Vagina (tissue), 2 donors: ENCODE measurements at regions not wholly inside any gene's neighbourhood (a gene's known extent, or its start where the extent isn't known, plus 50 kb on each side); places are given as distances from the start of the nearest gene placed in this dataset.

ENCODE experiments used
- POLR2A ChIP-seq, 2 donors: fragments of 450-650 bp; IDR thresholded peaks; one replicate each; pipeline ENCODE4 v1.6.1; 2017; ENCODE audit warnings: antibody characterized with exemption in 2 of 2, mild to moderate bottlenecking in 2 of 2, moderate library complexity in 2 of 2
- POLR2AphosphoS5 ChIP-seq, 2 donors: sonication (generic); formaldehyde crosslinking; IDR thresholded peaks; one replicate each; pipeline ENCODE4 v1.9.0; 2017; ENCODE audit warnings: antibody characterized with exemption in 2 of 2, mild to moderate bottlenecking in 2 of 2, low read depth in 1 of 2; ENCODE audit not compliant: insufficient read depth in 1 of 2
- TF ChIP-seq, protein P1 (sequence below), 3 experiments: fragments of 450-650 bp in 2 of 3; fragments of 200-600 bp in 1 of 3; sonication (generic) in 1 of 3; IDR thresholded peaks; one replicate each; pipeline ENCODE4 v1.5.1; 2017 to 2019; ENCODE audit warnings: antibody characterized with exemption in 3 of 3, mild to moderate bottlenecking in 2 of 3, moderate library complexity in 2 of 3

DNA sequence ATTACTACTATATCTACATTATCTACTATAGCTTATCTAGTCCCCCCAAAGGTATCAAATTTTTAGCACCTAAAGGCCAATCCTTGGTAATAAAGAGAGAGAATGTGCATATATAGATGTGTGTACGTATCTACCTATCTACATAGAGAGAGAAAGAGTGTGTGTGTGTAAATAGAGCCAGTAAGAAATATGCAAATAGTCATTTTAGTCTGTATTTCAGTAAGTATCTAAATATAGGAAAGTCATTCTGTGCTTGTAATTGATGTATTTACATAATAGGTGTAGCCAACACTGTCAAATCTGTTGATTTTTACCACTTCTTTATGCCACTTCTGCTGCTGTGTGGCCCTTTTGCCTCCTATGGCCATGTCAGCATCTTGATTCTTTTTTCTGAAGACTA is 284.5 kb upstream of the TFPI start:
- TF ChIP-seq, protein P1, sequence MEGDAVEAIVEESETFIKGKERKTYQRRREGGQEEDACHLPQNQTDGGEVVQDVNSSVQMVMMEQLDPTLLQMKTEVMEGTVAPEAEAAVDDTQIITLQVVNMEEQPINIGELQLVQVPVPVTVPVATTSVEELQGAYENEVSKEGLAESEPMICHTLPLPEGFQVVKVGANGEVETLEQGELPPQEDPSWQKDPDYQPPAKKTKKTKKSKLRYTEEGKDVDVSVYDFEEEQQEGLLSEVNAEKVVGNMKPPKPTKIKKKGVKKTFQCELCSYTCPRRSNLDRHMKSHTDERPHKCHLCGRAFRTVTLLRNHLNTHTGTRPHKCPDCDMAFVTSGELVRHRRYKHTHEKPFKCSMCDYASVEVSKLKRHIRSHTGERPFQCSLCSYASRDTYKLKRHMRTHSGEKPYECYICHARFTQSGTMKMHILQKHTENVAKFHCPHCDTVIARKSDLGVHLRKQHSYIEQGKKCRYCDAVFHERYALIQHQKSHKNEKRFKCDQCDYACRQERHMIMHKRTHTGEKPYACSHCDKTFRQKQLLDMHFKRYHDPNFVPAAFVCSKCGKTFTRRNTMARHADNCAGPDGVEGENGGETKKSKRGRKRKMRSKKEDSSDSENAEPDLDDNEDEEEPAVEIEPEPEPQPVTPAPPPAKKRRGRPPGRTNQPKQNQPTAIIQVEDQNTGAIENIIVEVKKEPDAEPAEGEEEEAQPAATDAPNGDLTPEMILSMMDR (IDR thresholded peaks at IDR 0.05): no peak
- no peak for TF ChIP-seq POLR2A (IDR thresholded peaks at IDR 0.05)
- TF ChIP-seq POLR2AphosphoS5 (IDR thresholded peaks at IDR 0.05; ENCODE audit: insufficient read depth in 1 of 2, low read depth in 1 of 2): no peak
